GM23338 (cell line): ENCODE measurements at regions not wholly inside any gene's neighbourhood (a gene's known extent, or its start where the extent isn't known, plus 50 kb on each side); places are given as distances from the start of the nearest gene placed in this dataset.

Experiments used
- ATAC-seq: fragments of 200-7000 bp; cut with Tn5 transposase; 3 replicates; pipeline ENCODE4 v1.9.1; 2020
- DNase-seq: peaks from one replicate; pipeline ENCODE4 v3.0.0-alpha.2; 2015; ENCODE audit warnings: low spot score
- H2AFZ ChIP-seq: fragments of 200-600 bp; sonication (generic); 2 replicates; pipeline ENCODE4 v1.8.0; 2016; ENCODE audit warnings: antibody characterized with exemption, mild to moderate bottlenecking, moderate library complexity
- H3F3A ChIP-seq: fragments of 200-600 bp; sonication (generic); replicated peaks from 2 replicates; pipeline ENCODE4 v1.8.0; 2017; ENCODE audit warnings: antibody characterized with exemption, mixed run types, low read depth
- H3K27ac ChIP-seq: fragments of 200-600 bp; sonication (generic); 2 replicates; pipeline ENCODE4 v1.6.1; 2016; ENCODE audit warnings: low read depth
- H3K27me3 ChIP-seq: fragments of 200-600 bp; sonication (generic); 2 replicates; pipeline ENCODE4 v1.8.0; 2016; ENCODE audit warnings: mild to moderate bottlenecking, mixed run types, moderate library complexity; ENCODE audit not compliant: insufficient read depth
- H3K36me3 ChIP-seq: fragments of 200-600 bp; sonication (generic); 2 replicates; pipeline ENCODE4 v1.8.0; 2016; ENCODE audit warnings: mild to moderate bottlenecking; ENCODE audit not compliant: insufficient read depth
- H3K4me1 ChIP-seq: fragments of 200-600 bp; sonication (generic); 2 replicates; pipeline ENCODE4 v1.8.0; 2016; ENCODE audit warnings: mild to moderate bottlenecking, moderate library complexity; ENCODE audit not compliant: insufficient read depth
- H3K4me2 ChIP-seq: fragments of 200-600 bp; sonication (generic); 2 replicates; pipeline ENCODE4 v1.7.1; 2017; ENCODE audit warnings: mixed run types
- H3K4me3 ChIP-seq: fragments of 200-600 bp; sonication (generic); 2 replicates; pipeline ENCODE4 v1.6.1; 2016; ENCODE audit warnings: mixed run types
- H3K79me2 ChIP-seq: fragments of 200-600 bp; sonication (generic); replicated peaks from 2 replicates; pipeline ENCODE4 v1.8.0; 2017; ENCODE audit warnings: mild to moderate bottlenecking; ENCODE audit not compliant: insufficient read depth
- H3K9me2 ChIP-seq: fragments of 200-600 bp; sonication (generic); 2 replicates; pipeline ENCODE4 v1.8.0; 2017; ENCODE audit not compliant: insufficient read depth
- H4K20me1 ChIP-seq: fragments of 200-600 bp; sonication (generic); replicated peaks from 2 replicates; pipeline ENCODE4 v1.8.0; 2017; ENCODE audit warnings: mild to moderate bottlenecking; ENCODE audit not compliant: insufficient read depth
- H3K27ac Mint-ChIP-seq: 2 replicates; pipeline ENCODE4 v1.8.0; 2020; ENCODE audit warnings: inconsistent platforms, mild to moderate bottlenecking, moderate library complexity, mixed read lengths
- H3K27me3 Mint-ChIP-seq: 3 replicates; pipeline ENCODE4 v1.8.0; 2022; ENCODE audit warnings: low read depth, mild to moderate bottlenecking, moderate library complexity, mixed read lengths, inconsistent platforms; ENCODE audit not compliant: insufficient read depth, poor library complexity
- H3K36me3 Mint-ChIP-seq: 3 replicates; pipeline ENCODE4 v1.8.0; 2021; ENCODE audit warnings: low read depth, mild to moderate bottlenecking, inconsistent platforms, moderate library complexity, mixed read lengths
- H3K4me1 Mint-ChIP-seq: 3 replicates; pipeline ENCODE4 v1.8.0; 2020; ENCODE audit warnings: mild to moderate bottlenecking, inconsistent platforms, mixed read lengths
- H3K4me3 Mint-ChIP-seq: 3 replicates; pipeline ENCODE4 v1.8.0; 2021; ENCODE audit warnings: moderate library complexity, mild to moderate bottlenecking, inconsistent platforms, mixed read lengths
- H3K9me3 Mint-ChIP-seq: 3 replicates; pipeline ENCODE4 v1.8.0; 2020; ENCODE audit warnings: moderate library complexity, mild to moderate bottlenecking, inconsistent platforms, mixed read lengths
- CREB1 ChIP-seq: fragments of 250-450 bp; sonication (Bioruptor Pico); IDR thresholded peaks from 2 replicates; pipeline ENCODE4 v1.5.0; 2020; ENCODE audit warnings: low read depth, mild to moderate bottlenecking, moderate library complexity
- CTCF ChIP-seq, 2 experiments: fragments of 200-600 bp in 1 of 2; sonication (generic) in 1 of 2; conservative IDR thresholded peaks; 2 replicates each; pipeline versions ENCODE4 v1.5.1 to v1.6.1; 2016 to 2017; ENCODE audit warnings: antibody characterized with exemption in 2 of 2, low read depth in 2 of 2, mild to moderate bottlenecking in 2 of 2, moderate library complexity in 1 of 2
- ETS1 ChIP-seq: IDR thresholded peaks from 2 replicates; pipeline ENCODE4 v1.6.1; 2016; ENCODE audit warnings: antibody characterized with exemption
- EZH2 ChIP-seq: fragments of 200-600 bp; sonication (generic); IDR thresholded peaks from one replicate; pipeline ENCODE4 v1.8.0; 2017; ENCODE audit warnings: antibody characterized with exemption, mild to moderate bottlenecking, low read depth; ENCODE audit not compliant: unreplicated experiment
- EZH2phosphoT487 ChIP-seq: fragments of 200-600 bp; sonication (generic); IDR thresholded peaks from one replicate; pipeline ENCODE4 v1.8.1; 2018; ENCODE audit warnings: antibody characterized with exemption; ENCODE audit not compliant: unreplicated experiment
- JUNB ChIP-seq: IDR thresholded peaks from one replicate; pipeline ENCODE4 v1.6.1; 2016; ENCODE audit warnings: antibody characterized with exemption; ENCODE audit not compliant: unreplicated experiment
- NANOG ChIP-seq: IDR thresholded peaks from 2 replicates; pipeline ENCODE4 v1.6.1; 2016; ENCODE audit warnings: antibody characterized with exemption, borderline replicate concordance
- POLR2AphosphoS5 ChIP-seq: IDR thresholded peaks from 2 replicates; pipeline ENCODE4 v1.6.1; 2016; ENCODE audit warnings: antibody characterized with exemption, low read depth
- REST ChIP-seq: IDR thresholded peaks from one replicate; pipeline ENCODE4 v1.6.1; 2018; ENCODE audit warnings: antibody characterized with exemption; ENCODE audit not compliant: unreplicated experiment
- STAT1 ChIP-seq: IDR thresholded peaks from one replicate; pipeline ENCODE4 v1.6.1; 2016; ENCODE audit warnings: antibody characterized with exemption; ENCODE audit not compliant: unreplicated experiment
- ZNF114 ChIP-seq: fragments of 250-450 bp; sonication (Bioruptor Pico); IDR thresholded peaks from 2 replicates; pipeline ENCODE4 v1.5.0; 2020; ENCODE audit warnings: mild to moderate bottlenecking, moderate library complexity
- ZNF331 ChIP-seq: fragments of 250-450 bp; sonication (Bioruptor Pico); IDR thresholded peaks from 2 replicates; pipeline ENCODE4 v1.5.0; 2020; ENCODE audit warnings: low read depth, mild to moderate bottlenecking, moderate library complexity
- ZNF462 ChIP-seq: fragments of 250-450 bp; sonication (Bioruptor Pico); IDR thresholded peaks from 2 replicates; pipeline ENCODE4 v1.5.0; 2020; ENCODE audit warnings: mild to moderate bottlenecking, moderate library complexity

GRCh38 chr11:82507288-82507687 lies 226.4 kb downstream of the FAM181B start:
- H3K4me3 ChIP-seq, result no peak overlapping the region
- no peak overlapping the region for H3K4me2 ChIP-seq

More at GRCh38 chr11:82507288-82507687, 226.4 kb downstream of the FAM181B start:
- H4K20me1 ChIP-seq, result no peaks in the 10 kb centered on the region
- H3K36me3 Mint-ChIP-seq, result no peaks in the 10 kb centered on the region
- no peaks in the 10 kb centered on the region for H3K79me2 ChIP-seq
- H3K4me1 ChIP-seq, result peaks cover 9% of the 10 kb centered on the region; the same call in 1 of the 2 replicates
- no peak overlapping the region for H3K27ac Mint-ChIP-seq
- H3K27me3 Mint-ChIP-seq, result no peaks in the 10 kb centered on the region
- no peaks in the 10 kb centered on the region for H3K9me2 ChIP-seq
- H3K4me1 Mint-ChIP-seq, result peaks cover 8% of the 10 kb centered on the region
- H3K27me3 ChIP-seq, result no peaks in the 10 kb centered on the region
- TF ChIP-seq POLR2AphosphoS5 (no peak), ZNF331 (CRISPR knock-in tag) (no peak), EZH2phosphoT487 (no peak), ETS1 (no peak), ZNF114 (CRISPR knock-in tag) (no peak), CTCF (conservative IDR thresholded peaks at IDR 0.05; ENCODE audit: low read depth in 2 of 2) (no peak), EZH2 (no peak), REST (no peak), ZNF462 (CRISPR knock-in tag) (no peak), CREB1 (CRISPR knock-in tag) (no peak), JUNB (no peak), NANOG (no peak), STAT1 (no peak)
- H3K9me3 Mint-ChIP-seq, result no peaks in the 10 kb centered on the region; the same call in 2 of the 3 replicates
- no peak overlapping the region for H3K4me3 Mint-ChIP-seq
- no peak overlapping the region for H2AFZ ChIP-seq
- ATAC-seq, result no peak
- DNase-seq, result no peak
- H3K27ac ChIP-seq, result no peak overlapping the region
- no peaks in the 10 kb centered on the region for H3F3A ChIP-seq
- H3K36me3 ChIP-seq, result no peaks in the 10 kb centered on the region
